Fibroblast of lung (primary cell): ENCODE measurements at regions not wholly inside any gene's neighbourhood (a gene's known extent, or its start where the extent isn't known, plus 50 kb on each side); places are given as distances from the start of the nearest gene placed in this dataset.

Experiments
- EZH2 ChIP-seq: IDR thresholded peaks from 2 replicates; pipeline ENCODE4 v1.5.1; 2012; ENCODE audit warnings: low read length, control low read depth, mild to moderate bottlenecking; ENCODE audit errors: missing control alignments
- TF ChIP-seq, protein P1 (sequence below), 2 donors: IDR thresholded peaks in 1 of 2; conservative IDR thresholded peaks in 1 of 2; 1 replicate in 1 of 2; 2 replicates in 1 of 2; pipeline ENCODE4 v1.5.1; 2011 to 2012; ENCODE audit warnings: low read length in 2 of 2, control low read depth in 1 of 2, inconsistent platforms in 1 of 2, low read depth in 1 of 2, mild to moderate bottlenecking in 1 of 2

DNA sequence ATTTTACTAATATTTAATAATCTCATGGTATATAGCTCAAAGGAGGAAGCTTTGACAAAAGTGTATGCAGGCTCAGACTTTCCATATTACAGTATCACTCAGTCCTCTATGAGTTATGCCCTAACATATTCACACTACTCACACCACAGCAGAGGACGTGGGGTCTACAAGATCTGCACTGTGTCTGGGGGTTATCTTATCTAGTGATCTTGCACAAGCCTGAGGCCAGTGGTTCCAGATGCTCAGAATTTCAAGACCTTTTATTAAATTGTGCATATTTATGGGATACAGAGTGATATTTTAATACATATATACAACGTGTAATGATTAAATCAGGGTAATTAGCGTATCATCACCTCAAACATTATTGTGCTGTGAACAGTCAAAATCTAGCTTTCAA is 933.1 kb downstream of the SQOR start:
- TF ChIP-seq, protein P1, sequence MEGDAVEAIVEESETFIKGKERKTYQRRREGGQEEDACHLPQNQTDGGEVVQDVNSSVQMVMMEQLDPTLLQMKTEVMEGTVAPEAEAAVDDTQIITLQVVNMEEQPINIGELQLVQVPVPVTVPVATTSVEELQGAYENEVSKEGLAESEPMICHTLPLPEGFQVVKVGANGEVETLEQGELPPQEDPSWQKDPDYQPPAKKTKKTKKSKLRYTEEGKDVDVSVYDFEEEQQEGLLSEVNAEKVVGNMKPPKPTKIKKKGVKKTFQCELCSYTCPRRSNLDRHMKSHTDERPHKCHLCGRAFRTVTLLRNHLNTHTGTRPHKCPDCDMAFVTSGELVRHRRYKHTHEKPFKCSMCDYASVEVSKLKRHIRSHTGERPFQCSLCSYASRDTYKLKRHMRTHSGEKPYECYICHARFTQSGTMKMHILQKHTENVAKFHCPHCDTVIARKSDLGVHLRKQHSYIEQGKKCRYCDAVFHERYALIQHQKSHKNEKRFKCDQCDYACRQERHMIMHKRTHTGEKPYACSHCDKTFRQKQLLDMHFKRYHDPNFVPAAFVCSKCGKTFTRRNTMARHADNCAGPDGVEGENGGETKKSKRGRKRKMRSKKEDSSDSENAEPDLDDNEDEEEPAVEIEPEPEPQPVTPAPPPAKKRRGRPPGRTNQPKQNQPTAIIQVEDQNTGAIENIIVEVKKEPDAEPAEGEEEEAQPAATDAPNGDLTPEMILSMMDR (conservative IDR thresholded peaks at IDR 0.05 in 1 of 2, IDR thresholded peaks at IDR 0.05 in 1 of 2; ENCODE audit: low read depth in 1 of 2, low read length in 2 of 2), result no peak
- TF ChIP-seq EZH2, result no peak
